ENCODE measurements at regions not wholly inside any gene's neighbourhood (a gene's known extent, or its start where the extent isn't known, plus 50 kb on each side); places are given as distances from the start of the nearest gene placed in this dataset.

DNA sequence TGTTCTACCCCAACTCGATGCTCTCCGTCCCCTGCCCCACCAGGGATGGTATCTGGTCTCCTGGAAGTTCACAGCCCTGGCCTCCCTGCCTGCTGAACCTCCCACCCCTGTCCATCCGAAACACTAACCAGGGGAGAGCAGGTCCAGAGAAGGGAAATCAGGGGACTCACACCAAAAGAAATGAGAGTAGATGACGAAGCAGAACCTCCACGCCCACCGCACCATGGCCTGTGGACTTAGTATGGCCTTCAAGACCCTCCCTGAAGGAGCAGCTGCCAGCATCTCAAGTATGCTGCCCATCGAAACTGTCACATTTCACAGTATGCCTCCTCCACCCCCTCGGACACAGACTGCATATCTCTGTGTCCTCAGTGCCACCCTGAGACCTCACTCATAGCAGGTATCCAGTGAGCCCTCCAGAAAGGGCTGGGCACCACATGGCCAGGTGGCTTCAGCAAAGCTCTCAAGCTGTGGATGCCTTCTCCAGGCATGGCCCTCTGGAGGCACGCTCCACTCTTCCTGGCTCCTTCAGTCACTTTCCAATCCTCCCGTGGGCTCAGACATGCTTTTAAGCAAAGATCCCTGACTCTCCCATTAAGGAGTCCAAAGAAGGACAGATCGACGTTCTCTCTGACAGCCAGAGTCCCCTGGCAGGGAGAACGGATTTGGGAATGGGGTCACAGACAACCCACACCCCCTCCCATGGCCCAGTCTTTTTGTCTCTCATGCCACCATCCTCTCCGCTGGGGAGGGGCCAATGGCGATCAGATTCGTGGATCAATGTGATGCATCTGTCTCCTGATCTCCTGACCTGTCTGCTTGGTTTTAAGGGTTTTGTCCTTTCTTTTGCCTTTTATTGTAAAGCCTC is 158.4 kb downstream of the ANKRD60 start:
- Histone ChIP-seq H3K9me3 (no peaks in the 10 kb centered on the region), H3K36me3 (no peaks in the 10 kb centered on the region), H3K27ac (no peak overlapping the region), H3K4me3 (no peak overlapping the region), H3K27me3 (peaks cover 0 to 9% (median 6%) of the 10 kb centered on the region in 3 donors), H3K4me1 (no peaks in the 10 kb centered on the region)
- intact Hi-C loops (cut with DNase I): no loop called here
- 91 to 92% methylated on average over 16 of the region's 16 CpGs for WGBS, 2 donors
- DNase-seq: no peak
- TF ChIP-seq POLR2AphosphoS5 (IDR thresholded peaks at IDR 0.05) (no peak), EP300 (IDR thresholded peaks at IDR 0.05) (no peak), POLR2A (IDR thresholded peaks at IDR 0.05) (no peak), CTCF (IDR thresholded peaks at IDR 0.05) (no peak)

- WGBS, 2 donors: 87 to 91% methylated on average over 12 of the region's 12 CpGs
- Histone ChIP-seq H3K27me3 (peaks cover 0 to 9% (median 6%) of the 10 kb centered on the region in 3 donors), H3K36me3 (no peaks in the 10 kb centered on the region), H3K4me1 (no peaks in the 10 kb centered on the region), H3K9me3 (no peaks in the 10 kb centered on the region), H3K4me3 (no peak overlapping the region), H3K27ac (no peak overlapping the region)
- no peak for DNase-seq
- TF ChIP-seq EP300 (IDR thresholded peaks at IDR 0.05): no peak
- no peak for TF ChIP-seq CTCF (IDR thresholded peaks at IDR 0.05)
- TF ChIP-seq POLR2AphosphoS5 (IDR thresholded peaks at IDR 0.05): no peak
- TF ChIP-seq POLR2A (IDR thresholded peaks at IDR 0.05): no peak
- intact Hi-C loops (cut with DNase I): no loop called here
These were observed 159.2 kb downstream of the ANKRD60 start for GRCh38 chr20:58069207-58069606.

DNA sequence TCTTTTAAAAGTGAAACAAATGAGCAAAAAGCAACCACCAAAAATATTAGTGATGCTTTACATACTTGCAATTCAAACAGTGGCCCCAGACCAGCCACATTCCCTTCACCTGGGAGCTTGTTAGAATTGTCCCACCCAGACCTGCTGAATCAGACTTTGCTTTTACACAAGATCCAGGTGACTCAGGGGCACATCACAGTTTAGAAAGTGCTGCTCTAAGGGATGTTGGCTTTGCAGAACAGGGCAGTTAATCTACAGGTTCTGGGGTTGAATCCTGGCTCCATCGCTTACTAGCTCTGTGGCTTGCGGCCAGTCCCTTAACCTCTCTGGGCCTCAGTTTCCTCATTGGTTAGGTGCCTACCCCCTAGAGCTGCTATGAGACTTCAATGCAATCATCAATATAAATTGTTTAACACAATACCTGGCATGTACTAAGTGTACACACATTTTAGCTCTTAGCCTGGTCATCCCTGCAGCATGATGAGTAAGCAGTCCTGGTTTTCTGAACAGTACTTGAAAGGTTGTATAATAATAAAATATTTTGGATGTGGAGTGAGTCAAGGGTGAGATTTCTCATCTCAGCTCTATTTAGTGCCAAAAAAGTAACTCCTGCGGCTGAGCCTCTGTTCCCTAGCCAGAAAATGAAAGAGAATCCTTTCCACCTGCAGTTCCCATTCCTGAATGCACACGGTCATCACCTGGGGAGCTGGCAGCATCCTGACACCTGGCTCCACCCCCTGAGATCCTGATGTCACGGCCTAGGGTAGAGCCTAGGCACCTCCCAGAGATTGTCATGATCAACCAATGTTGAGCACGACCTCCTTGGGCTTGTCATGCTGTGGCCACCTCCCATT is 162.7 kb downstream of the ANKRD60 start:
- WGBS, 2 donors: 46 to 67% methylated on average over 6 of the region's 6 CpGs
- H3K27ac ChIP-seq: no peak overlapping the region

GRCh38 chr20:58064411-58065010 is 163.9 kb downstream of the ANKRD60 start:
- H3K4me3 ChIP-seq: no peak overlapping the region

More for the DNA sequence above, 162.7 kb downstream of the ANKRD60 start:
- intact Hi-C loops (cut with DNase I): no loop called here
- DNase-seq: no peak
- H3K36me3 ChIP-seq: no peaks in the 10 kb centered on the region
- H3K9me3 ChIP-seq: peaks cover 0 to 6% (median 0%) of the 10 kb centered on the region in 4 donors
- TF ChIP-seq CTCF (IDR thresholded peaks at IDR 0.05) (no peak), EP300 (IDR thresholded peaks at IDR 0.05) (no peak), POLR2AphosphoS5 (IDR thresholded peaks at IDR 0.05) (no peak), POLR2A (IDR thresholded peaks at IDR 0.05) (no peak)
- H3K4me3 ChIP-seq: no peak overlapping the region
- H3K4me1 ChIP-seq: no peaks in the 10 kb centered on the region
- peaks cover 0 to 6% (median 0%) of the 10 kb centered on the region in 3 donors for H3K27me3 ChIP-seq

More at GRCh38 chr20:58064411-58065010, 163.9 kb downstream of the ANKRD60 start:
- Histone ChIP-seq H3K27ac (no peak overlapping the region), H3K36me3 (no peaks in the 10 kb centered on the region), H3K9me3 (peaks cover 0 to 6% (median 0%) of the 10 kb centered on the region in 4 donors), H3K4me1 (no peaks in the 10 kb centered on the region), H3K27me3 (no peaks in the 10 kb centered on the region)
- TF ChIP-seq CTCF (IDR thresholded peaks at IDR 0.05) (no peak), POLR2AphosphoS5 (IDR thresholded peaks at IDR 0.05) (no peak), POLR2A (IDR thresholded peaks at IDR 0.05) (no peak), EP300 (IDR thresholded peaks at IDR 0.05) (no peak)
- DNase-seq: no peak
- intact Hi-C loops (cut with DNase I): no loop called here
- 91 to 92% methylated on average over 5 of the region's 5 CpGs for WGBS, 2 donors
